RCC 7860 (cell line): ENCODE measurements at regions not wholly inside any gene's neighbourhood (a gene's known extent, or its start where the extent isn't known, plus 50 kb on each side); places are given as distances from the start of the nearest gene placed in this dataset.

ENCODE experiments used
- DNase-seq: peaks from one replicate; pipeline ENCODE4 v3.0.0-alpha.2; 2015; ENCODE audit warnings: low spot score
- FAIRE-seq: peaks from 2 replicates; lab custom pipeline; 2012; peaks lifted over from hg19 to GRCh38; lab: Jason Lieb, UNC

DNA sequence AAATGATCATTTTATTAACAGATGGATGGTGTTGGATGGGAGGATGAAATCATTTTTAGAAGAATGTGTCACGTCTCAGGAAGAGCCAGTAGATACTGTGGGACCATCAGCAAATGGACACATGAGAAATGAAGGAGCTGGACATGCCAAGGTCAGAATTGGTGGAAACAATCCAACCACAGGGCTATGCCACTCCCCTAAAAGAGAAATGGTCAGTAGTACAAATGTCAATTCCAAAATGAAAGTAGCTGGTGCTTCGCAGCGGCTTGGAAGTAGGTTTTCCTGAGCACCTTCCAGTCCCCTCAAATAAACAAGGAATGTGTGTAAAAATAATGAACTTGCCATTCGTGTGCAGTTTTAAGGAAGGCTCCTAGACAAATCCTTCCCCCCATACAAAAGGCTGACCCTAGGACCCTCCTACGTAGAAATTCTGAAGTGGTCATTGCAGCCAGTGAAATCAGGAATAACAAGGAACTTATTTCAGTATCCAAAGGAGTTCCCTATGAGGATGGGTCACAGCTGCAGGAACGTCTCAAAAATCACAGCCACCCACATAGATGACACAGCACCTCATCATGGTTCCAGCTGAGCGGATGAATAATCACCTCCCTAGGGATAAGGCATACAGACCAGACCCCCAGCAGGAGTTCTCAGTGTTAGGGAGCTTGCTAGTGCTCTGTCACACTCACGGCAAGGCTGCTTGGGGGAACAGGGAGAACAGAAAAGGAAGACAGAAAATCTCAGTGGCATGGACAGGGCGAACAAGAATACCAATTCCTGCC is 239.2 kb downstream of the HS3ST3A1 start:
- FAIRE-seq = peak; percentile 95
- DNase-seq = peak; percentile 90

DNA sequence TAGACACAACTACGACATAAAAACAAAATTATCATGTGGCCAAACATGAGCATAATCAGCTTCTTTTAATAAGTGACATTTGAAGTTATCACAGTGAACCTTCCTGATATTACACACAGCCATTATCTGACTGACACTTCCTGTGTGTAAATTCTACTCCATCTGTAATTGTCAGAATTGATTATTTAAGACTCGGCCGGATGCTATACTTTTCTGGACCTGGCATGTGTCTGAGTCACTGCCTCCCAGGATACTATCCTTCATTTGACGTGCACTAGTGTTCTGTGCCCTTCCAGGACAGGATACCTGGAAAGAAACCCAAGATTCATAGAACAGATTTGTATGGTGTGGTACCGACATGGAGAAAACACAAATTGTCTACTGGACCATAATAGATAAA is 242.0 kb downstream of the HS3ST3A1 start:
- no peak for DNase-seq
- no peak for FAIRE-seq

- FAIRE-seq (no peak), DNase-seq (no peak)
Observed at GRCh38 chr17:13355054-13355453, 246.7 kb downstream of the HS3ST3A1 start.

DNA sequence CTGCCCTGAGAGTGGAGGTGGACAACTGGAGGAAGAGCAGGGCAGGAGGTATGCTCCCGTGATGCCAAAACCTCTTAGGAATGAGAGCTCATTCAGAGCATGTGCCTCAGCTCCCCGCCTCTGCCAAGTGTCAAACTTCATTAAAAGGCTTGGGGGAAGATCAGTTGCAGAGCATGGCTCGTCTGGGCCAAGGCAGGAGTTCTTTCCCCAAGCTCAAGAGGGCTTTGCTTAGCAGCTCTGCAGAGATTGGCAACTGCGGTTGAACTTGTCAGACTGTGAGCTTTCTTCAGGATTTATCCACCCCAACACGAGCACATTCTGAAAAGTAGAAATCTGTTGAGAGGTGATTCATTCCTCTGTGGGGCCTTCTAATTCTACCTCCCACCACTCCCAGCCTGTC is 248.1 kb downstream of the HS3ST3A1 start:
- FAIRE-seq (no peak), DNase-seq (no peak)

GRCh38 chr17:13352747-13353415 is 248.8 kb downstream of the HS3ST3A1 start:
- no peak for FAIRE-seq
- DNase-seq = no peak

DNA sequence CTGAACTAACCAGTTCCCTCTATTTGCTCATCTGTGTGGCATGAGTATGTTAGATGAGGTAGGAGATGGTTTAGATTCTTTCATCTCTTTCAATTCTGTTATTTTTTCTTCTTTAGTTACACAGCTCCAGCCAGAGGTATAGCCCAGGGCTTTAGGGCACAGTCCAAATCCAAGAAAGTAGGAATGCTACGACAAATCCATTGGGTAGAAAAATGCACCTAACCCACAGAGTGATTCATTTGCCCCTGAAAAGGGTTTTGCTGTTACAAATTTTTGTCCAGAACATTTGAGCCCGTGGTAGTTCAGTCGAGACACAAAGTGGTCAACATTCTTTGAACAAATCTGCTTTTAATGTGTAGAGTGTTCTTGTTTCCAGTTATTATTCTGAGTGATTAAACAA is 250.7 kb downstream of the HS3ST3A1 start:
- DNase-seq (no peak), FAIRE-seq (no peak)

DNA sequence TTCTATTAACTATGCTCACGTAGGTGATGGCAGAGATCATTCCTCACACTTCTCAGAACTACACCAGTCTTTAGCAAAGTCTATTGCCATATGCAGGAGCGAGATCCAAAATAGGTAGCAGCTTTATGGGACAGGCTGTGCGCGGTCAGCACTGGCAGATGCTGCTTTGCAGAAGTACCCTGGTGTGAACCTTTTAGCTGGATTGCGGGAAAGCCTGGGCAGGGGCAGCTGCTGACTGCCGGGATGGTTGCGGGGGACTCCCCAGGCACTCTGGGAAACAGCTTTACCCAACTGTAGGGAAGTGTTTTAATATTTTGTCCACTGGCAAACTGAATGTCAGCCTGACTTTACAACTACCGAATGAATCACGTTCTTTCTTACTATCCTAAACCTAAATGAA is 251.3 kb downstream of the HS3ST3A1 start:
- FAIRE-seq = no peak
- no peak for DNase-seq

DNA sequence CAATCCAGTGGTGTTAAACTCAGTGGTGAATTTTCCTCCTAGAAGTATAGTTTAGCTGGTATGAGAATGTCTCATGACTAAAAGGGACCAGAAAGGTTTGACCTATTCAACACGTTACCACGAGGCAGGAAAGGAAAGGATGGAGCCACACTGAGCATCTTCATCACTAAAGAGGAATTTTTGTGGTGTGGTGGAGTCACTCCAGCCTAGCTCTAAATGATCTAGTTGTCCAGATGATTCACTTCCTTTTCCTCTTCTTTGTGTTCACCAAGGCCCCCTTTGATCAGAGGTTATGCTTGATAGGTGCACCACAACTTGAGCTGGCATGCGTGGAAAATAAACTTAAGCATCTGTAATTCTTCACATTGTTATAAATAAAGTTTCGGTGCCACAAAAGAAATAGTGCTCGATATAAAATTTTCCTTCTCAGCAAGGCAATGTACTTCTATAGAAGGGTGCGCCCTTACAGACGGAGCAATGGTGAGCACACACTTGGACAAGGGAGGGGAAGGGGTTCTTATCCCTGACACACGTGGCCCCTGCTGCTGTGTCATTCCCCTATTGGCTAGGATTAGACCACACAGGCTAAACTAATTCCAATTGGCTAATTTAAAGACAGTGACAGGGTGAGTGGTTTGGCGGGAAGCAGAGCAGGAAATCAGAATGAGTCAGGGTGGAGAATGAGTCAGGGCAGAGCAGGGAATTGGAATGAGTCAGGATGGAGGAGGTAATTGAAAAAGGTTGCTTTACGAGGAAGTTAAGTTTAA is 254.6 kb downstream of the HS3ST3A1 start:
- FAIRE-seq (peak; percentile 98), DNase-seq (peak; percentile 97)

GRCh38 chr17:13346592-13346991 is 255.1 kb downstream of the HS3ST3A1 start:
- FAIRE-seq = no peak
- DNase-seq = no peak

DNA sequence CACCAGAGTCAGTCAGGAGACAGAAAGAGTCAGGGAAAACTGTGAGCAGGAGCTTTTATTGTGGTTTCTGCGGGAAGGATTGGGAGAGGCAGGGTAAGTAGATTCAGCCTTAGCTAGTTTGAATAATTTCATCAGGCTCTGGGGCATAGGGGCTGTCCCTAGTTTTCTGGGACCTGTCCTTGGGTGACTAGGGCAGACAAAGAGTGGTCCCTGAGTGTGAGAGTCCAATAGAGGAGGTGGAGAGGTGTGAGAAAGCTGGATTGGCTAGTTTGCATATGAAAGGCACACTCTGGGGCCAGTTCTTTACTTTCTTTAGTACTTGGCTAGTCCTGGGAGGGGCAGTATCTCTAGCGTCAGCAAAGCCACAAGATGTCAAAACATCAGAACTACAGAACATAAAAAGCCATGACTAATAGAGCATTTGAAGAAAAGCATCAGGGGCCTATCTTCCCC is 255.6 kb downstream of the HS3ST3A1 start:
- peak; percentile 95 for DNase-seq
- FAIRE-seq = peak; percentile 91

DNA sequence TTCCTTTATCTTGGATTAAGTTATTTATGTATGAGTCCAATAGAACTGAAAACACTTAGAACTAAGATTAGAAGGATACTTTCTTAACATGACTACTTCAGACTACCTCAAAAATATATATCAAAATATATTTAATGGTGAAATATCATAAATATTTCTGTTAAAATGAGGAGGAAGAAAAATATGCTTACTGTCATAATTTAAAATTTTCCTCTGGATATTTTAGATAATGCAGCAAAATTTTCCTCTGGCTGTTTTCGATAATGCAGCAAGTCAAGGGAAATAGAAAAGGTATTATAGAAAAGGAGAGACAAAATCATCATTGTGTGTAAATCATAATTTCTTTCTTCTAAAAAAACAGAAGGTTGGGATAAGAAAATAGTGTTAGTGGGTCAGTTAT is 263.3 kb downstream of the HS3ST3A1 start:
- DNase-seq = no peak
- FAIRE-seq = no peak

GRCh38 chr17:13337864-13338371 is 263.8 kb downstream of the HS3ST3A1 start:
- DNase-seq = peak; percentile 35
- peak; percentile 47 for FAIRE-seq

- FAIRE-seq (no peak), DNase-seq (no peak)
Observed at GRCh38 chr17:13337151-13337550, 264.6 kb downstream of the HS3ST3A1 start.

DNA sequence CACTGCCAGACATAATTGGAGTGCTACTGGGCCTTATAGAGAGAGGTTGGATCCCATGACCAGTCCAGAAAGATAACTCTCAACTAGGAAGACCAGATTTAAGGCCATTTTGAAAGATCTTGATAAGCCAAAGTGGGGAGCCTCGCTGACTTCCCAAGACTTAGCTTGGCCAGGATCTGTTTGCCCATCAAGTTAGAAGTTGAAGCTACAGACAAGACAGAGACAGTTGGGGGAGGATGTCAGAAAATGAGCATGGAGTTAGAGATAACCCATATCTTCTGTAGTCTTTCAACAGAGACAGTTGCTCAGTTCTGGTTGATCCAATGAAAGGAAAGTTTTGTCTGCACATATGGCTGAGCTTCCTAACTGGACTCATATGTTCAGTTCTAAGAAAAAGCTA is 267.4 kb downstream of the HS3ST3A1 start:
- DNase-seq (no peak), FAIRE-seq (no peak)

- DNase-seq (no peak), FAIRE-seq (no peak)
Observed at GRCh38 chr17:13333661-13334060, 268.1 kb downstream of the HS3ST3A1 start.

- FAIRE-seq = no peak
- DNase-seq = no peak
Observed at GRCh38 chr17:13332207-13332606, 269.5 kb downstream of the HS3ST3A1 start.

GRCh38 chr17:13329421-13329820 is 272.3 kb downstream of the HS3ST3A1 start:
- DNase-seq = no peak

DNA sequence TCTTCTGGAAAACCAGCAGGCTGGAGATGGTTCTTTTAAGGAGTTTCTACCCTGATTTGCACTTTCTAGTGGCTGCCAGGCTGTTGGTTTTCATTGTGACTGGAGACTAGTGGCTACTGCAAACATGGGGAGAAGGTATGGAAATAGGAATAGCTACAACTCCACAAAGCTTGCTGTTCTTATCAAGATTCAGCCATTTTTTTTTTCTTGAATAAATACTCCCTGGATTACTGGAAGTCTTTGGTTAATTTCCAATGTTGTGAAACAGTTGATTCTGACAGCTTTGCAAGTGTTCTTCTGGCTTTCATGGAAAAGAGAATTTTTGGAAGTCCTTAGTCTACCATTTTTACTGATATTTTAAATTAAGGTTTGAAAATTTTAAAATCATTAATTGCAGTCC is 277.7 kb downstream of the HS3ST3A1 start:
- FAIRE-seq (no peak), DNase-seq (no peak)

More at GRCh38 chr17:13329421-13329820, 272.3 kb downstream of the HS3ST3A1 start:
- no peak for FAIRE-seq

DNA sequence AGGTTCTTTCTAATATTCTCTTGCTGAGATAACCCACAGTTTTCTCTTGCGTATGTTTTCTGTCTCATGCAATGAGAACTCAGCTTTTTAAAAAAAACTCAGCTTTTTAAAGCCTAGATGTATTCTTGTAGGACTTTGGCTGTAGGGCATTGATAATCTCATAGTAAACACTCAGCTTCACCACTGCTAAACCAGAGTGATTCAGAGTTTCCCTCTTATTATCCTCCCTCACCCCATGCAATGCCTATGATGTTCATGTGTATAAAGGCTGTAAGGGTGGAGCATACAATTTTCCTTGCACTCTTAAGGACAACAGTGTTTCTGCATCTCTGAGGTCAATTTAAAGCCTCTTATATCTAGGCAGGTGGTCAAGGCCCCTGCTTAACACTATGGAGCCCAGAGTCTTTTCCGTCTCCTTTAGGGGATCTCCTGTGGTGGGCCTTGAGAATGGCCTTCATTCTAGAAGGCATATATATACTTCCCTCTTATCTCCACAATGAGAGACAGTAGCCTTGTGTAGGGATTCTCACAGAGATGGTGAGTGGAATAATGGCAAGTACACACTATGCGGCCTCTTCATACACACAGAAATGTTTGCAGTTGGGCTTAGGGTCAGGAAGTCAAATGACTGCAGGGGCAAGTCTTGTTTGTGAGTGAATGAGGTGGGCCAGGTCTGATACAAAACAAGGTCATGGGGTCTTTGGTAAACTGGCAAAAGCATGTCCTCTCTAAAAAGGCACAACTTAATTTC is 279.6 kb downstream of the HS3ST3A1 start:
- no peak for FAIRE-seq
- no peak for DNase-seq

DNA sequence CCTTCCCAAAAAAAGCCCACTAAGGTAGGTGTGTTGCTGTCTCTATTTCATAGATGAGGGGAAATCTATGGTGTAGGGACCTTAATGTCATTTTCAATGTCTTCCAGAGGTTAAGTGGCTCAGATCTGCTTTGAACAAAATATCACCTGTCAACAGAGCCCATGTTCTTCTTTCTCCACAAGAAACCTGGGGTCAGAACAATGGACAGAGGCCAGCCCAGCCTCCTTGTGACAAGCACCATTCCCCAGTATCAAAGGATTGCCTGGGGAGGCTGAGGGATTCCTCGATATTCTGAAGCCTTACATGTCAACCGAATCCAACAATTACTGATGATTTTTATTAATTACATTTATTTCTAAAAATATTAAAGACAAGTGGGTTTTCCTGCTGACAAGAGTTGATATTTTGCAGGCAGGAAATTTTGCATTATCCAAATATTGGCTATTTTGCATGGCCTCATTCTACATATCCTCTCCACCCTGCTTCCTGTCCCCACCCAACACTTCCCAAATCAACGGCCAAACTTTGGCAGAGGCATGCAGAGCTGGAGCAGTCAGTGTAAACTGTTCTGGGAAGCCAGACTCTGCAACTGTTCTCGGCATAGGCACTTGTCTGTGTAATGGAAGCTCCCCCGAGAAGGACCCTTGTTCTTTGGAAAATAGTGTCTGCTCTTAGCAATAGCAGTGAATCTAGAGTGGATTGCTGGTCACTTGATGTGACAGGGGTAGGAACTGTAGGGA is 281.5 kb downstream of the HS3ST3A1 start:
- FAIRE-seq (no peak), DNase-seq (no peak)
